ENCODE measurements at regions not wholly inside any gene's neighbourhood (a gene's known extent, or its start where the extent isn't known, plus 50 kb on each side); places are given as distances from the start of the nearest gene placed in this dataset.
"Not testable (repeated sequence)": the region's sequence is repeated elsewhere in the genome, so short reads cannot be mapped to it uniquely, and the experiment has no call there.

- WGBS, 10 experiments, result 0 to 100% (median 70%) methylated on average over 1 of the region's 1 CpG; no CpG with 5 or more reads in 4 of the 10 experiments
- in situ Hi-C loops (cut with MboI; ENCODE audit: low pct_unique_long_range_greater_than_20kb in 2 of 9, low sequenced_read_pairs in 9 of 9, unreplicated experiment in 9 of 9), result no loop called here
- Histone ChIP-seq H3K4me1 (replicated peaks in 1 of 2) (no peaks in the 10 kb centered on the region), H3K4me3 (no peak overlapping the region), H3K27ac (no peak overlapping the region)
- peak in 2 of 8 experiments; percentile 29 to 40 for ATAC-seq (replicated peaks in 6 of 8)
Observed at GRCh38 chr9:3646226-3646625, 120.4 kb upstream of the RFX3 start.

- H3K4me1 ChIP-seq (replicated peaks in 1 of 2); ATAC-seq (replicated peaks in 6 of 8); H3K27ac ChIP-seq; H3K4me3 ChIP-seq; in situ Hi-C loops (cut with MboI; ENCODE audit: low pct_unique_long_range_greater_than_20kb in 2 of 9, low sequenced_read_pairs in 9 of 9, unreplicated experiment in 9 of 9): not testable (repeated sequence)
- WGBS, 10 experiments, result 44 to 100% (median 89%) methylated on average over 3 to 6 of the region's 6 CpGs; no CpG with 5 or more reads in 1 of the 10 experiments
Observed at GRCh38 chr9:3642075-3642474, 116.3 kb upstream of the RFX3 start.

- Histone ChIP-seq H3K27ac (no peak overlapping the region), H3K4me1 (replicated peaks in 1 of 2) (no peaks in the 10 kb centered on the region), H3K4me3 (no peak overlapping the region)
- 40 to 100% (median 71%) methylated on average over 1 of the region's 1 CpG; no CpG with 5 or more reads in 5 of the 10 experiments for WGBS, 10 experiments
- peak in 2 of 8 experiments; percentile 27 to 83 for ATAC-seq (replicated peaks in 6 of 8)
- in situ Hi-C loops (cut with MboI; ENCODE audit: low pct_unique_long_range_greater_than_20kb in 2 of 9, low sequenced_read_pairs in 9 of 9, unreplicated experiment in 9 of 9), result no loop called here
Observed at GRCh38 chr9:3629495-3629894, 103.7 kb upstream of the RFX3 start.

- no peak overlapping the region for H3K27ac ChIP-seq
- no peak for ATAC-seq (replicated peaks in 6 of 8)
- H3K4me3 ChIP-seq, result no peak overlapping the region
- in situ Hi-C loops (cut with MboI; ENCODE audit: low pct_unique_long_range_greater_than_20kb in 2 of 9, low sequenced_read_pairs in 9 of 9, unreplicated experiment in 9 of 9), result no loop called here
- H3K4me1 ChIP-seq (replicated peaks in 1 of 2), result no peaks in the 10 kb centered on the region
Observed at GRCh38 chr9:3628239-3628638, 102.4 kb upstream of the RFX3 start.

GRCh38 chr9:3608011-3608410 is 82.2 kb upstream of the RFX3 start:
- no peaks in the 10 kb centered on the region for H3K4me1 ChIP-seq (replicated peaks in 1 of 2)
- WGBS, 10 experiments, result 35 to 100% (median 92%) methylated on average over 1 to 5 of the region's 5 CpGs
- no peak overlapping the region for H3K4me3 ChIP-seq
- no peak for ATAC-seq (replicated peaks in 6 of 8)
- H3K27ac ChIP-seq, result no peak overlapping the region
- in situ Hi-C loops (cut with MboI; ENCODE audit: low pct_unique_long_range_greater_than_20kb in 2 of 9, low sequenced_read_pairs in 9 of 9, unreplicated experiment in 9 of 9), result no loop called here

GRCh38 chr9:3600672-3601071 is 74.9 kb upstream of the RFX3 start:
- in situ Hi-C loops (cut with MboI; ENCODE audit: low pct_unique_long_range_greater_than_20kb in 2 of 9, low sequenced_read_pairs in 9 of 9, unreplicated experiment in 9 of 9), result no loop called here
- peak in 5 of 8 experiments; percentile 37 to 88 (median 44) for ATAC-seq (replicated peaks in 6 of 8)
- Histone ChIP-seq H3K4me3 (no peak overlapping the region), H3K4me1 (replicated peaks in 1 of 2) (peaks cover 0 to 7% of the 10 kb centered on the region in 2 donors), H3K27ac (no peak overlapping the region)
- 20 to 83% (median 60%) methylated on average over 1 to 3 of the region's 3 CpGs; no CpG with 5 or more reads in 3 of the 10 experiments for WGBS, 10 experiments

GRCh38 chr9:3597792-3598191 is 72.0 kb upstream of the RFX3 start:
- in situ Hi-C loops (cut with MboI; ENCODE audit: low pct_unique_long_range_greater_than_20kb in 2 of 9, low sequenced_read_pairs in 9 of 9, unreplicated experiment in 9 of 9), result no loop called here
- Histone ChIP-seq H3K4me3 (no peak overlapping the region), H3K27ac (no peak overlapping the region), H3K4me1 (replicated peaks in 1 of 2) (peaks cover 0 to 7% of the 10 kb centered on the region in 2 donors)
- 43 to 100% (median 90%) methylated on average over 2 to 7 of the region's 8 CpGs; no CpG with 5 or more reads in 3 of the 10 experiments for WGBS, 10 experiments
- no peak for ATAC-seq (replicated peaks in 6 of 8)

- ATAC-seq (replicated peaks in 6 of 8), result no peak
- no peak overlapping the region for H3K4me3 ChIP-seq
- no peaks in the 10 kb centered on the region for H3K4me1 ChIP-seq (replicated peaks in 1 of 2)
- in situ Hi-C loops (cut with MboI; ENCODE audit: low pct_unique_long_range_greater_than_20kb in 2 of 9, low sequenced_read_pairs in 9 of 9, unreplicated experiment in 9 of 9), result no loop called here
- no peak overlapping the region for H3K27ac ChIP-seq
Observed at GRCh38 chr9:3586066-3586465, 60.3 kb upstream of the RFX3 start.

- no peaks in the 10 kb centered on the region for H3K4me1 ChIP-seq (replicated peaks in 1 of 2)
- 17 to 100% (median 86%) methylated on average over 2 to 6 of the region's 6 CpGs for WGBS, 10 experiments
- no peak for ATAC-seq (replicated peaks in 6 of 8)
- in situ Hi-C loops (cut with MboI; ENCODE audit: low pct_unique_long_range_greater_than_20kb in 2 of 9, low sequenced_read_pairs in 9 of 9, unreplicated experiment in 9 of 9), result no loop called here
- H3K4me3 ChIP-seq, result no peak overlapping the region
- H3K27ac ChIP-seq, result no peak overlapping the region
Observed at GRCh38 chr9:3585606-3586005, 59.8 kb upstream of the RFX3 start.

GRCh38 chr9:3578786-3579185 is 53.0 kb upstream of the RFX3 start:
- ATAC-seq (replicated peaks in 6 of 8), result peak in 2 of 8 experiments; percentile 44 to 85
- Histone ChIP-seq H3K4me3 (no peak overlapping the region), H3K27ac (no peak overlapping the region), H3K4me1 (replicated peaks in 1 of 2) (no peaks in the 10 kb centered on the region)
- in situ Hi-C loops (cut with MboI; ENCODE audit: low pct_unique_long_range_greater_than_20kb in 2 of 9, low sequenced_read_pairs in 9 of 9, unreplicated experiment in 9 of 9), result no loop called here
- WGBS, 10 experiments, result 40 to 100% (median 92%) methylated on average over 1 to 2 of the region's 2 CpGs; no CpG with 5 or more reads in 3 of the 10 experiments

GRCh38 chr9:3576328-3576727 is 50.5 kb upstream of the RFX3 start:
- H3K4me3 ChIP-seq, result no peak overlapping the region
- no peak overlapping the region for H3K27ac ChIP-seq
- in situ Hi-C loops (cut with MboI; ENCODE audit: low pct_unique_long_range_greater_than_20kb in 2 of 9, low sequenced_read_pairs in 9 of 9, unreplicated experiment in 9 of 9), result no loop called here
- H3K4me1 ChIP-seq (replicated peaks in 1 of 2), result no peaks in the 10 kb centered on the region
- no peak for ATAC-seq (replicated peaks in 6 of 8)
- 73 to 100% (median 92%) methylated on average over 2 to 7 of the region's 7 CpGs; no CpG with 5 or more reads in 1 of the 10 experiments for WGBS, 10 experiments

GRCh38 chr9:3575821-3576220 is 50.0 kb upstream of the RFX3 start:
- Histone ChIP-seq H3K4me1 (replicated peaks in 1 of 2) (no peaks in the 10 kb centered on the region), H3K4me3 (no peak overlapping the region), H3K27ac (no peak overlapping the region)
- in situ Hi-C loops (cut with MboI; ENCODE audit: low pct_unique_long_range_greater_than_20kb in 2 of 9, low sequenced_read_pairs in 9 of 9, unreplicated experiment in 9 of 9), result no loop called here
- 67 to 100% (median 89%) methylated on average over 1 to 3 of the region's 3 CpGs; no CpG with 5 or more reads in 2 of the 10 experiments for WGBS, 10 experiments
- ATAC-seq (replicated peaks in 6 of 8), result no peak

Measured in motor neuron (in vitro differentiated cells).